Breast epithelium (tissue), 4 donors: ENCODE measurements at regions not wholly inside any gene's neighbourhood (a gene's known extent, or its start where the extent isn't known, plus 50 kb on each side); places are given as distances from the start of the nearest gene placed in this dataset.

Experiments used
- DNase-seq, 2 donors: peaks; one replicate each; pipeline ENCODE4 v3.0.0-alpha.2; 2019; ENCODE audit warnings: low spot score in 2 of 2
- H3K27ac ChIP-seq, 2 donors: fragments of 200-600 bp; sonication (generic) in 1 of 2; one replicate each; pipeline ENCODE4 v1.5.1; 2016 to 2019; ENCODE audit warnings: mild to moderate bottlenecking in 1 of 2
- H3K27me3 ChIP-seq, 2 donors: fragments of 200-600 bp; sonication (generic) in 1 of 2; one replicate each; pipeline versions ENCODE4 v1.5.1 to v1.6.0; 2017 to 2019; ENCODE audit warnings: control low read depth in 1 of 2, mild to moderate bottlenecking in 1 of 2
- H3K36me3 ChIP-seq: fragments of 200-600 bp; one replicate; pipeline ENCODE4 v1.5.1; 2019
- H3K4me1 ChIP-seq, 2 donors: fragments of 200-600 bp; sonication (generic); one replicate each; pipeline ENCODE4 v1.5.1; 2016 to 2019; ENCODE audit warnings: control low read depth in 1 of 2
- H3K4me3 ChIP-seq, 3 donors: fragments of 200-600 bp; sonication (generic); 1 replicate in 2 of 3; 2 replicates in 1 of 3; pipeline ENCODE4 v1.5.1; 2016 to 2019; ENCODE audit warnings: mild to moderate bottlenecking in 3 of 3, moderate library complexity in 2 of 3
- H3K9me3 ChIP-seq, 2 donors: fragments of 200-600 bp; sonication (generic) in 1 of 2; one replicate each; pipeline ENCODE4 v1.5.1; 2016 to 2019; ENCODE audit warnings: control low read depth in 1 of 2
- POLR2A ChIP-seq: fragments of 450-650 bp; IDR thresholded peaks from one replicate; pipeline ENCODE4 v1.6.1; 2016; ENCODE audit warnings: antibody characterized with exemption, mild to moderate bottlenecking, moderate library complexity
- POLR2AphosphoS5 ChIP-seq, 3 donors: sonication (generic); formaldehyde crosslinking; IDR thresholded peaks; one replicate each; pipeline ENCODE4 v1.6.1; 2017; ENCODE audit warnings: antibody characterized with exemption in 3 of 3
- intact Hi-C: fragments of 100-400 bp; cut with DNase I; formaldehyde crosslinking; loops from one replicate; pipeline ENCODE4 v1.15.1; 2023; ENCODE audit warnings: low total_unique reads
- TF ChIP-seq, protein P1 (sequence below), 3 donors: fragments of 450-650 bp; IDR thresholded peaks; one replicate each; pipeline ENCODE4 v1.5.1; 2016 to 2017; ENCODE audit warnings: antibody characterized with exemption in 3 of 3, mild to moderate bottlenecking in 3 of 3, moderate library complexity in 3 of 3

DNA sequence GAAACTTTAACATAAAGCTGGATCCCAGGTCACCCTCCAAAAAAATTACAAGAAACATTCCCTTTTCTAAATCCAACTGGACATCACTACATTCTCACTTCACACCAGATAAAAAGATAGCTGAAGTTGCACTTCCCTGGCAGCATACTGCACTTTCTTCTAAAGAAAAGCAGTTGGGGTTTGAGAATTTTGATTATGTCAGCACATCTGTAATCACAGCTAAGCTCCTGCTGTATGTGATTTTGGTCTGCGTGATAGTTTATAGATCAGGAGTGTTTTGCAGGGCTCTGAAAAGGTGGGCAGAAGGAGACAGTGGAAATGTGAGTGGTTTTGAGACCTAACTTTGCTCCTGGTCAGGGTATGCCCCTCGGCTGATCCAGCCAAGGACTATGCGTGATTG is 199.1 kb upstream of the AKR1E2 start:
- H3K4me3 ChIP-seq = no peak overlapping the region
- peaks cover 3 to 6% of the 10 kb centered on the region in 2 donors for H3K9me3 ChIP-seq
- TF ChIP-seq POLR2AphosphoS5 (IDR thresholded peaks at IDR 0.05) (no peak), POLR2A (no peak)
- TF ChIP-seq, protein P1, sequence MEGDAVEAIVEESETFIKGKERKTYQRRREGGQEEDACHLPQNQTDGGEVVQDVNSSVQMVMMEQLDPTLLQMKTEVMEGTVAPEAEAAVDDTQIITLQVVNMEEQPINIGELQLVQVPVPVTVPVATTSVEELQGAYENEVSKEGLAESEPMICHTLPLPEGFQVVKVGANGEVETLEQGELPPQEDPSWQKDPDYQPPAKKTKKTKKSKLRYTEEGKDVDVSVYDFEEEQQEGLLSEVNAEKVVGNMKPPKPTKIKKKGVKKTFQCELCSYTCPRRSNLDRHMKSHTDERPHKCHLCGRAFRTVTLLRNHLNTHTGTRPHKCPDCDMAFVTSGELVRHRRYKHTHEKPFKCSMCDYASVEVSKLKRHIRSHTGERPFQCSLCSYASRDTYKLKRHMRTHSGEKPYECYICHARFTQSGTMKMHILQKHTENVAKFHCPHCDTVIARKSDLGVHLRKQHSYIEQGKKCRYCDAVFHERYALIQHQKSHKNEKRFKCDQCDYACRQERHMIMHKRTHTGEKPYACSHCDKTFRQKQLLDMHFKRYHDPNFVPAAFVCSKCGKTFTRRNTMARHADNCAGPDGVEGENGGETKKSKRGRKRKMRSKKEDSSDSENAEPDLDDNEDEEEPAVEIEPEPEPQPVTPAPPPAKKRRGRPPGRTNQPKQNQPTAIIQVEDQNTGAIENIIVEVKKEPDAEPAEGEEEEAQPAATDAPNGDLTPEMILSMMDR (IDR thresholded peaks at IDR 0.05) = no peak
- no peaks in the 10 kb centered on the region for H3K4me1 ChIP-seq
- no peaks in the 10 kb centered on the region for H3K36me3 ChIP-seq
- no peaks in the 10 kb centered on the region for H3K27me3 ChIP-seq
- no peak overlapping the region for H3K27ac ChIP-seq
- DNase-seq = no peak
- intact Hi-C loops = no loop called here

DNA sequence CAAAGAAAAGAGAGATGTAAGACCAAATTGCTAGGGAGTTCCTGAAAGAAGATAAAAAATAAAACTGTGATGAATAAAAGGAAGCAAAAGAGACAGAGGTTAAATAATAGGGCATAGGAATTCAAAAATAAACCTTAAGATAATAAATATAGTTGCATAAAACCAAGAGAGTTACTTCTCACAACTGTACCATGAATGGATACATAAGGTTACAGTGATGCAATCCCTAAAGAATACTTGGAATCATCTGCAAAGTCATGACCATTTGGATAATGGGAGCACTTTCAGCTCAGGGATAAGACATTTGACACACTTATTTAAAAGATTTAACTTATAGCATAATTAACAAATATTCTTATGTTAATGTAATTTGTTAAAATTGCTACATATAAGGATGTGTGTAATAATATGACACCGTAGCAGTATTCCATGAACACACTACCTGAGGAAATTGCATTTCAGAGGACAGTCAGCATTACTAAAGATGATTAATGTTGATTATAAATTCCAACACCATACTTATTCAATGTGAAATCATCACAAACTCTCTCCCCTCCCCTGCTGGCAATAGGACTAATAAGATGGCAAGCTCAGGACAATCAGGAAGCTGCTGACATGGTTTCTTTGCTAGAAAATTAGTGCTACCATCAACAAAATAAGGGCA is 202.1 kb upstream of the AKR1E2 start:
- no peak for DNase-seq
- TF ChIP-seq POLR2A (no peak), POLR2AphosphoS5 (IDR thresholded peaks at IDR 0.05) (no peak)
- TF ChIP-seq, protein P1 (IDR thresholded peaks at IDR 0.05) = no peak
- Histone ChIP-seq H3K27ac (no peak overlapping the region), H3K9me3 (peaks cover 3 to 6% of the 10 kb centered on the region in 2 donors), H3K4me3 (no peak overlapping the region), H3K4me1 (no peaks in the 10 kb centered on the region), H3K27me3 (no peaks in the 10 kb centered on the region), H3K36me3 (no peaks in the 10 kb centered on the region)
- intact Hi-C loops = no loop called here

DNA sequence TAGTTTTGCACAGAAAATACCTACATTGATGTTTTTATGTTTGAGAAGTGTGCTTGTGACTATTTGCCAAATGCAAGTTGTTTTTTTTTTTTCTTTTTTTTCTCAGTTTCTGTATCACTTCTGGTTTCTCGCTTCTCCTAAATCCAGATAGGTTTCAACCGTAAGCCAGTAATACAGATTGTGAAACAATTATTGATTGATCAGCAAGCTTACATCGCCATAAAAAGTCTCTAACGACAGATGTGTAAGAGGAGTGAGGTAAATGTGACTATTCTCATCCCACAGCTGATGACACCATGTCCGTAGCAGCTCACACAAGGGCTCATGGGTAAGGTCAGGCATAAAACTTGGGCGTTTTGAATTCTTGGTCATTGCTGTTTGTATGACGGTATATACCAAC is 202.8 kb upstream of the AKR1E2 start:
- no peak for DNase-seq
- Histone ChIP-seq H3K4me3 (no peak overlapping the region), H3K27ac (no peak overlapping the region), H3K9me3 (peaks cover 3 to 6% of the 10 kb centered on the region in 2 donors), H3K36me3 (no peaks in the 10 kb centered on the region), H3K4me1 (no peaks in the 10 kb centered on the region), H3K27me3 (no peaks in the 10 kb centered on the region)
- TF ChIP-seq, protein P1 (IDR thresholded peaks at IDR 0.05) = no peak
- no peak for TF ChIP-seq POLR2A
- TF ChIP-seq POLR2AphosphoS5 (IDR thresholded peaks at IDR 0.05) = no peak
- intact Hi-C loops = no loop called here

DNA sequence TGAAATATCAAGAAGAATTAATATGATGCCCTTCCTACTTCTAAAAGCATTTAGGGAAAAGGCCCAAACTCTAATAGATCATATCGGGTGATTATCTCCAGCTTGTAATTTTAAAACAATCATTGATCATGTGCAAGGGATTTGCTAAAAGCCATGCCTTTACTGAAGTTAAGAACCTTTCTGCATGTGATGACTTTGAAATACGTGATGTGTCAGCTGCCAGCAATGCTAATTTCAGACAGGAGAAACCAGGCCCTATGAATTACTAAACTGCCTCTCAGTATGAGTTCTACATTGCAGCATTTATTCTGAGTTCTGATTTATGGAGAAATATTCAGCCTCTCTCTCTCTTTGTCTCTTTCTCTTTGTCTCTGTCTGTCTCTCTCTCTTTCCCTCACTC is 203.6 kb upstream of the AKR1E2 start:
- intact Hi-C loops = no loop called here

DNA sequence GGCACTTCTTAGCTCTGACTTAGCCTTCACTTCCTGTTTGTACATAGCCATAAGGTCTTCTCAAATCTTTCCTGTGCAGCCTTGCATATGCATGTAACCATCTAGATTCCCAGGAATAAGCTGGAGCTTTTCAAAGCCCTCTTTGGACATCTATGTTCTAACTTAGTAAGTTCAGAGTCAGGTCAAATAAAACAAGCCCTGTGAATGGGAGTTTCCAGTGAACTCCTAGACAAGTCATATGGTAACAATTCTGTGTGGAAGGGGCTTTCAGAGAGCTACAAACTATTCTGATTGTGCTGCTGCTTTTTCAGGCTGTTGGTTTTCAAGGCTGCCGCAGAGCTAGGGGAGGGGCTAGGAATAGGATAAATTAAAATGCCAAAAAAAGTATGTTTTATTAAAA is 208.4 kb upstream of the AKR1E2 start:
- Histone ChIP-seq H3K27ac (no peak overlapping the region), H3K27me3 (no peaks in the 10 kb centered on the region), H3K4me3 (no peak overlapping the region), H3K9me3 (peaks cover 3 to 14% of the 10 kb centered on the region in 2 donors), H3K36me3 (no peaks in the 10 kb centered on the region), H3K4me1 (no peaks in the 10 kb centered on the region)
- TF ChIP-seq, protein P1 (IDR thresholded peaks at IDR 0.05) = no peak
- no peak for TF ChIP-seq POLR2A
- no peak for TF ChIP-seq POLR2AphosphoS5 (IDR thresholded peaks at IDR 0.05)
- intact Hi-C loops = no loop called here
- DNase-seq = no peak

More for the DNA sequence above, 203.6 kb upstream of the AKR1E2 start:
- Histone ChIP-seq H3K4me3 (no peak overlapping the region), H3K4me1 (no peaks in the 10 kb centered on the region), H3K27me3 (no peaks in the 10 kb centered on the region), H3K27ac (no peak overlapping the region), H3K36me3 (no peaks in the 10 kb centered on the region), H3K9me3 (peaks cover 0 to 1% of the 10 kb centered on the region in 2 donors)
- DNase-seq = no peak
- TF ChIP-seq POLR2AphosphoS5 (IDR thresholded peaks at IDR 0.05) = no peak
- TF ChIP-seq, protein P1 (IDR thresholded peaks at IDR 0.05) = no peak
- no peak for TF ChIP-seq POLR2A
